Panc1 (cell line): ENCODE measurements at regions not wholly inside any gene's neighbourhood (a gene's known extent, or its start where the extent isn't known, plus 50 kb on each side); places are given as distances from the start of the nearest gene placed in this dataset.

ENCODE experiments used
- ATAC-seq: fragments of 200-7000 bp; cut with Tn5 transposase; 2 replicates; pipeline ENCODE4 v1.9.1; 2020; ENCODE audit warnings: mild to moderate bottlenecking, moderate library complexity
- BruUV-seq: library from RNA; stranded (reverse); fragments of 400-500 nt; replicated peaks from 2 replicates; lab custom pipeline; 2021; lab: Mats Ljungman, UMichigan
- CTCF ChIA-PET: fragments of 300-600 bp; sonication (Branson Sonifier 250); formaldehyde crosslinking; loops from one replicate; lab custom pipeline; 2022; ENCODE audit warnings: antibody characterized with exemption; lab: Charles Lee
- POLR2A ChIA-PET: fragments of 300-600 bp; sonication (Branson Sonifier 250); formaldehyde crosslinking; loops from one replicate; lab custom pipeline; 2022; ENCODE audit warnings: antibody characterized with exemption; lab: Charles Lee
- DNase-seq: peaks from one replicate; pipeline ENCODE4 v3.0.0-alpha.2; 2010; ENCODE audit warnings: low read depth, low spot score
- H3K27ac ChIP-seq: 2 replicates; pipeline ENCODE4 v1.5.1; 2011; ENCODE audit warnings: mild to moderate bottlenecking, low read length, inconsistent platforms
- H3K27me3 ChIP-seq: fragments of 200-500 bp; sonication (Bioruptor generic); 2 replicates; pipeline ENCODE4 v1.6.0; 2014; ENCODE audit warnings: low read length, inconsistent platforms; ENCODE audit not compliant: control insufficient read depth, insufficient read depth
- H3K36me3 ChIP-seq: fragments of 200-500 bp; sonication (Bioruptor generic); 2 replicates; pipeline ENCODE4 v1.5.1; 2014; ENCODE audit warnings: inconsistent platforms, mild to moderate bottlenecking, low read length, moderate library complexity; ENCODE audit not compliant: control insufficient read depth, insufficient read depth
- H3K4me1 ChIP-seq: 2 replicates; pipeline ENCODE4 v1.5.1; 2011; ENCODE audit warnings: inconsistent platforms, mild to moderate bottlenecking, low read length, moderate library complexity; ENCODE audit not compliant: control insufficient read depth, insufficient read depth
- H3K4me3 ChIP-seq, 2 experiments: 2 replicates each; pipeline ENCODE4 v1.5.1; 2011 to 2012; ENCODE audit warnings: low read depth in 2 of 2, low read length in 2 of 2, mild to moderate bottlenecking in 2 of 2, inconsistent platforms in 1 of 2, moderate library complexity in 1 of 2
- H3K9me3 ChIP-seq: fragments of 200-500 bp; sonication (Bioruptor generic); 2 replicates; pipeline ENCODE4 v1.5.1; 2014; ENCODE audit warnings: low read depth, mild to moderate bottlenecking, inconsistent platforms, low read length, moderate library complexity; ENCODE audit not compliant: control insufficient read depth, insufficient read depth
- POLR2AphosphoS5 ChIP-seq: IDR thresholded peaks from 2 replicates; pipeline ENCODE4 v1.6.1; 2012; ENCODE audit warnings: mild to moderate bottlenecking, low read depth, low read length, moderate library complexity
- SIN3A ChIP-seq: IDR thresholded peaks from 2 replicates; pipeline ENCODE4 v1.6.1; 2012; ENCODE audit warnings: low read depth, mild to moderate bottlenecking, low read length, moderate library complexity, borderline replicate concordance; ENCODE audit not compliant: insufficient read depth
- TCF7L2 ChIP-seq: IDR thresholded peaks from 2 replicates; pipeline ENCODE4 v1.6.1; 2011; ENCODE audit warnings: mild to moderate bottlenecking, low read depth, low read length, inconsistent platforms
- in situ Hi-C: cut with HindIII; loops from 2 replicates; pipeline ENCODE4 v1.10.0; 2016; ENCODE audit warnings: low sequenced_read_pairs, low pct_unique_long_range_greater_than_20kb
- intact Hi-C: fragments of 100-400 bp; cut with micrococcal nuclease; formaldehyde crosslinking; loops from one replicate; pipeline ENCODE4 v1.10.0; 2022; ENCODE audit not compliant: unreplicated experiment
- TF ChIP-seq, protein P1 (sequence below), 2 experiments: IDR thresholded peaks; 2 replicates each; pipeline ENCODE4 v1.6.1; 2011 to 2012; ENCODE audit warnings: low read depth in 2 of 2, control low read depth in 1 of 2, low read length in 1 of 2, mild to moderate bottlenecking in 1 of 2, moderate library complexity in 1 of 2; ENCODE audit not compliant: insufficient read depth in 1 of 2
- TF ChIP-seq, protein P2 (sequence below): fragments of 450-650 bp; IDR thresholded peaks from 2 replicates; pipeline ENCODE4 v1.5.1; 2017; ENCODE audit warnings: mild to moderate bottlenecking

DNA sequence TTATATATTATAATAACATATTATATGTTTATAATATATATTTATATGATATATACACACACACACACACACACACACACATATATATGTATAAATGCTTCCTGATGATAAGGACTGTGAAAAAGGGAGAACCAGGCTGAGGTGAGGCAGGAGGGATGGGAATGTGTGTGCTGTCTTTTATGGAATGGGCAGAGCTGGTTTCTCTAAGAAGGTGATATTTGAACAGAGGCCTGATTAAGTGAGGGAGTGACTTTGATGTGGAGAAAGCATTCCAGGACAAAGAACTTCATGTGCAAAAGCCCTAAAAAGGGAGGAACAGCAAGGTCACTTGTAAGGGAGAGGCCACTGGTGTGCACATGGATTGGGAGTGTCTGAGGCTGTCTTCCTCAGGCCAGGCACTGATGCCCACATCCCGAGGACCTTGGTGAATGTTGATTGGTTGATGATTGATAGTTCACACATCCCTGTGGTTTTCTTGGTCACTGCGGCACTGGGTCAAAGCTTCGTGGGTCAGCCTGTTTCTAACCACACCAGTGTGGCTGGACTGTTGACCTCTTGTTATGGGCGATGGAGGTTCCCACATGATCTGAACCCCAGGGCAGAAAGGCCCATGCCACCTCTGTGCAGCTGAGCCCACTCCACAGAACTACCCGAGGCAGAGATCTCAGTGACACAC is 196.9 kb downstream of the MYCN start:
- intact Hi-C loops (no loop called here), in situ Hi-C loops (no loop called here)
- ChIA-PET POLR2A (no interaction called here), CTCF (no interaction called here)
- H3K9me3 ChIP-seq, result no peaks in the 10 kb centered on the region
- H3K27ac ChIP-seq, result no peak overlapping the region
- no peak for DNase-seq
- H3K36me3 ChIP-seq, result no peaks in the 10 kb centered on the region
- no peaks in the 10 kb centered on the region for H3K4me1 ChIP-seq
- no peak for ATAC-seq
- no TSS peak for BruUV-seq
- TF ChIP-seq TCF7L2 (no peak), SIN3A (no peak), POLR2AphosphoS5 (no peak)
- TF ChIP-seq, protein P1, sequence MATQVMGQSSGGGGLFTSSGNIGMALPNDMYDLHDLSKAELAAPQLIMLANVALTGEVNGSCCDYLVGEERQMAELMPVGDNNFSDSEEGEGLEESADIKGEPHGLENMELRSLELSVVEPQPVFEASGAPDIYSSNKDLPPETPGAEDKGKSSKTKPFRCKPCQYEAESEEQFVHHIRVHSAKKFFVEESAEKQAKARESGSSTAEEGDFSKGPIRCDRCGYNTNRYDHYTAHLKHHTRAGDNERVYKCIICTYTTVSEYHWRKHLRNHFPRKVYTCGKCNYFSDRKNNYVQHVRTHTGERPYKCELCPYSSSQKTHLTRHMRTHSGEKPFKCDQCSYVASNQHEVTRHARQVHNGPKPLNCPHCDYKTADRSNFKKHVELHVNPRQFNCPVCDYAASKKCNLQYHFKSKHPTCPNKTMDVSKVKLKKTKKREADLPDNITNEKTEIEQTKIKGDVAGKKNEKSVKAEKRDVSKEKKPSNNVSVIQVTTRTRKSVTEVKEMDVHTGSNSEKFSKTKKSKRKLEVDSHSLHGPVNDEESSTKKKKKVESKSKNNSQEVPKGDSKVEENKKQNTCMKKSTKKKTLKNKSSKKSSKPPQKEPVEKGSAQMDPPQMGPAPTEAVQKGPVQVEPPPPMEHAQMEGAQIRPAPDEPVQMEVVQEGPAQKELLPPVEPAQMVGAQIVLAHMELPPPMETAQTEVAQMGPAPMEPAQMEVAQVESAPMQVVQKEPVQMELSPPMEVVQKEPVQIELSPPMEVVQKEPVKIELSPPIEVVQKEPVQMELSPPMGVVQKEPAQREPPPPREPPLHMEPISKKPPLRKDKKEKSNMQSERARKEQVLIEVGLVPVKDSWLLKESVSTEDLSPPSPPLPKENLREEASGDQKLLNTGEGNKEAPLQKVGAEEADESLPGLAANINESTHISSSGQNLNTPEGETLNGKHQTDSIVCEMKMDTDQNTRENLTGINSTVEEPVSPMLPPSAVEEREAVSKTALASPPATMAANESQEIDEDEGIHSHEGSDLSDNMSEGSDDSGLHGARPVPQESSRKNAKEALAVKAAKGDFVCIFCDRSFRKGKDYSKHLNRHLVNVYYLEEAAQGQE (IDR thresholded peaks at IDR 0.05; ENCODE audit: insufficient read depth in 1 of 2, low read depth in 2 of 2, low read length in 1 of 2), result no peak
- TF ChIP-seq, protein P2, sequence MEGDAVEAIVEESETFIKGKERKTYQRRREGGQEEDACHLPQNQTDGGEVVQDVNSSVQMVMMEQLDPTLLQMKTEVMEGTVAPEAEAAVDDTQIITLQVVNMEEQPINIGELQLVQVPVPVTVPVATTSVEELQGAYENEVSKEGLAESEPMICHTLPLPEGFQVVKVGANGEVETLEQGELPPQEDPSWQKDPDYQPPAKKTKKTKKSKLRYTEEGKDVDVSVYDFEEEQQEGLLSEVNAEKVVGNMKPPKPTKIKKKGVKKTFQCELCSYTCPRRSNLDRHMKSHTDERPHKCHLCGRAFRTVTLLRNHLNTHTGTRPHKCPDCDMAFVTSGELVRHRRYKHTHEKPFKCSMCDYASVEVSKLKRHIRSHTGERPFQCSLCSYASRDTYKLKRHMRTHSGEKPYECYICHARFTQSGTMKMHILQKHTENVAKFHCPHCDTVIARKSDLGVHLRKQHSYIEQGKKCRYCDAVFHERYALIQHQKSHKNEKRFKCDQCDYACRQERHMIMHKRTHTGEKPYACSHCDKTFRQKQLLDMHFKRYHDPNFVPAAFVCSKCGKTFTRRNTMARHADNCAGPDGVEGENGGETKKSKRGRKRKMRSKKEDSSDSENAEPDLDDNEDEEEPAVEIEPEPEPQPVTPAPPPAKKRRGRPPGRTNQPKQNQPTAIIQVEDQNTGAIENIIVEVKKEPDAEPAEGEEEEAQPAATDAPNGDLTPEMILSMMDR, result no peak
- no peak overlapping the region for H3K4me3 ChIP-seq
- H3K27me3 ChIP-seq, result no peaks in the 10 kb centered on the region

DNA sequence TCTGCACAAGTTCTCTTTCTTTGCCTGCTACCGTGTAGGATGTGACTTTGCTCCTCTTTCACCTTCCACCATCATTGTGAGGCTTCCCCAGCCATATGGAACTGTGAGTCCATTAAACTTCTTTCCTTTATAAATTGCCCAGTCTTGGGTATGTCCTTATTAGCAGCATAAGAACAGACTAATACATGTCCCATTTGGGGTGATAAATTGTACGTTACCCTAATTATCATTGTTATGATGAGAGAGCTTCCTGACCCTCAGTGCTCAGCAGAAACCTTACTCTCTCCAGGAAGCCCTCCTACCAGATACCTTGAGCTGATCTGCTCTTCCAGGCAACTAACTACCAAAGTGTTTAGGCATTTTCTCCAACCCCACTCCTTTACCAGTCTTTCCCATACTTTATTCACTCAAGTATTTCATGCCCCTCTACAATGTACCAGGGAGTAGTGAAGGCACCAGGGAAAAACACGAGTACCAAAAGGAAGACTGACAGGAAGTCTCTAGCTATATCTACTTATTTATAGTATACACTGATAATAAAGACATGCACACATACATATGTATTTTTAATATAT is 196.2 kb downstream of the MYCN start:
- H3K36me3 ChIP-seq, result no peaks in the 10 kb centered on the region
- no peaks in the 10 kb centered on the region for H3K9me3 ChIP-seq
- in situ Hi-C loops, result no loop called here
- ChIA-PET CTCF (no interaction called here), POLR2A (no interaction called here)
- intact Hi-C loops, result no loop called here
- H3K4me3 ChIP-seq, result no peak overlapping the region
- BruUV-seq, result no TSS peak
- DNase-seq, result no peak
- TF ChIP-seq SIN3A (no peak), POLR2AphosphoS5 (no peak), TCF7L2 (no peak)
- TF ChIP-seq, protein P1 (IDR thresholded peaks at IDR 0.05; ENCODE audit: insufficient read depth in 1 of 2, low read depth in 2 of 2, low read length in 1 of 2), result no peak
- TF ChIP-seq, protein P2, result no peak
- no peaks in the 10 kb centered on the region for H3K27me3 ChIP-seq
- H3K27ac ChIP-seq, result no peak overlapping the region
- H3K4me1 ChIP-seq, result no peaks in the 10 kb centered on the region
- ATAC-seq, result no peak
